Smooth muscle cell (in vitro differentiated cells): ENCODE measurements at regions not wholly inside any gene's neighbourhood (a gene's known extent, or its start where the extent isn't known, plus 50 kb on each side); places are given as distances from the start of the nearest gene placed in this dataset.

Experiments used
- DNase-seq: peaks from one replicate; lab custom pipeline; 2025; ENCODE audit not compliant: unreplicated experiment; lab: John Stamatoyannopoulos, UW
- H2AFZ ChIP-seq: fragments of 200-600 bp; sonication (generic); 2 replicates; pipeline ENCODE4 v1.6.0; 2016; ENCODE audit warnings: antibody characterized with exemption, low read depth, mild to moderate bottlenecking
- H3F3A ChIP-seq: fragments of 200-600 bp; sonication (generic); 2 replicates; pipeline ENCODE4 v1.6.0; 2017; ENCODE audit warnings: antibody characterized with exemption, low read depth
- H3K27ac ChIP-seq: fragments of 200-600 bp; sonication (generic); 2 replicates; pipeline ENCODE4 v1.5.1; 2016; ENCODE audit warnings: low read depth, mild to moderate bottlenecking
- H3K27me3 ChIP-seq: fragments of 200-600 bp; sonication (generic); 2 replicates; pipeline ENCODE4 v1.6.1; 2016; ENCODE audit warnings: low read depth, mild to moderate bottlenecking
- H3K36me3 ChIP-seq: fragments of 200-600 bp; sonication (generic); 2 replicates; pipeline ENCODE4 v1.5.1; 2016; ENCODE audit warnings: low read depth
- H3K4me1 ChIP-seq: fragments of 200-600 bp; sonication (generic); 2 replicates; pipeline ENCODE4 v1.5.1; 2016; ENCODE audit warnings: low read depth
- H3K4me2 ChIP-seq: fragments of 200-600 bp; sonication (generic); 2 replicates; pipeline ENCODE4 v1.6.0; 2016; ENCODE audit warnings: mild to moderate bottlenecking
- H3K4me3 ChIP-seq: fragments of 200-600 bp; sonication (generic); 2 replicates; pipeline ENCODE4 v1.5.1; 2016; ENCODE audit warnings: mild to moderate bottlenecking
- H3K79me2 ChIP-seq: fragments of 200-600 bp; sonication (generic); 2 replicates; pipeline ENCODE4 v1.6.0; 2016; ENCODE audit warnings: low read depth, mild to moderate bottlenecking
- H3K9ac ChIP-seq: fragments of 200-600 bp; sonication (generic); 2 replicates; pipeline ENCODE4 v1.6.0; 2016; ENCODE audit warnings: low read depth
- H3K9me3 ChIP-seq: fragments of 200-600 bp; sonication (generic); replicated peaks from 2 replicates; pipeline ENCODE4 v1.5.1; 2016; ENCODE audit warnings: low read depth
- H4K20me1 ChIP-seq: fragments of 200-600 bp; sonication (generic); 2 replicates; pipeline ENCODE4 v1.6.0; 2016; ENCODE audit warnings: low read depth
- CTCF ChIP-seq: fragments of 200-600 bp; sonication (generic); IDR thresholded peaks from 2 replicates; pipeline ENCODE4 v1.5.1; 2017; ENCODE audit warnings: borderline replicate concordance, mild to moderate bottlenecking, antibody characterized with exemption; ENCODE audit not compliant: insufficient read depth, poor library complexity, severe bottlenecking
- WGBS: methylation state at CpG from one replicate; pipeline ENCODE4 v1.1.7; 2016; ENCODE audit warnings: low lambda C conversion rate; 5-methylcytosine and 5-hydroxymethylcytosine counted together

GRCh38 chr1:29709704-29710280, 473.5 kb downstream of the PTPRU start:
- H3K4me1 ChIP-seq = peaks cover under 1% of the 10 kb centered on the region

DNA sequence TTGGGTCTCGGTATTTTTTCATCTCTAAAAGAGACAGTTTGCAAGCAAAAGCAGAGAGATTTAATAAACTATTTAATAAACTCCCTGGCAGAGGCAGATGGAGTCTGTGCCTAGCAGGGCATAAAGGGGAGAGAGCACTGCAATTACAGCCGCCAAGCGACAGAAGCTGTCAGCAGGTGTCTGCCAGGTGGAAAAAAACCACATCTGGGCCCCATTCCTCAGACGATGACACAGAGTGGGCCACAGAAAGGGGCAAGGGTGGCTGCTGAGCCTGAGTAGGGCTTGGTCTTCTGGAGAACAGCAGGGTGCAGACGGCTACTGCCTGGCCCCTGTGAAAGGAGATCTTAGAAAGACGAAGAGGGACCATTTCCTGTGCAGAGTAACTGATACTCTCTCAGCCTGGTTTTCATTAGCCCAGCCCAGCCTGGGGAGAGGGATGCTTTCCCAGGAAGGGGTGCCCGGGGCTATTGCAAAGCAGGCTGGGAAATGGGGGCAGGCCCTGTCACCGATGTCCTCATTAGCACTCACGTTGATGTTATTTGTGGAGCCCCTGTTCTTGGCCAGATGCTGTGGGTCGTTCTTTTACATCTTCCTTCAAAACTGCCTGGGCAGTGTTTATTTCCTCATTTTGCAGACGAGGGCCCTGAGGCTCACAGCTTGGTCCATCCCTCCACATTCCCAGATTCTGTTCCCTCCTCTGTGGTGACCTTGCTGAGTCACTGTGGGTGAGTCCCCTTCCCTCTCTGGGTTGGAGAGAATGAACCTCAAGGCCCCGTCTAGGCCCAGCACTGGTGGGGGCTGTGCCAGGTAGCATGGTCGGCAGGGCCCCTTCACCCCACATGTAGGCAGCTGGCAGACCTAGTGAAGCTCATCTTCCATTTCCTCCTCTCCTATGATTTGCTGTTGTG, 472.7 kb downstream of the PTPRU start:
- peak overlapping the region; percentile 76 for H3K27ac ChIP-seq
- no peaks in the 10 kb centered on the region for H3K79me2 ChIP-seq
- H4K20me1 ChIP-seq = no peaks in the 10 kb centered on the region
- H3K36me3 ChIP-seq = no peaks in the 10 kb centered on the region
- DNase-seq = no peak
- H3K4me1 ChIP-seq = peaks cover 8% of the 10 kb centered on the region
- peak overlapping the region; percentile 45 for H3K4me2 ChIP-seq
- peak overlapping the region; percentile 16 for H3K9ac ChIP-seq
- no peaks in the 10 kb centered on the region for H3F3A ChIP-seq
- H3K27me3 ChIP-seq = peaks cover 16% of the 10 kb centered on the region
- WGBS = 50% methylated on average over 13 of the region's 13 CpGs
- no peak for TF ChIP-seq CTCF
- H2AFZ ChIP-seq = peak overlapping the region; percentile 32
- no peak overlapping the region for H3K4me3 ChIP-seq
- no peaks in the 10 kb centered on the region for H3K9me3 ChIP-seq

More at GRCh38 chr1:29709704-29710280, 473.5 kb downstream of the PTPRU start:
- Histone ChIP-seq H3K9ac (peak overlapping the region; percentile 16), H3K27ac (peak overlapping the region; percentile 76), H3K27me3 (peaks cover 11% of the 10 kb centered on the region), H4K20me1 (no peaks in the 10 kb centered on the region), H3K4me3 (no peak overlapping the region), H3K36me3 (no peaks in the 10 kb centered on the region), H3K4me2 (peak overlapping the region; percentile 45), H3K9me3 (no peaks in the 10 kb centered on the region), H3F3A (no peaks in the 10 kb centered on the region), H2AFZ (peak overlapping the region; percentile 32), H3K79me2 (no peaks in the 10 kb centered on the region)
- no peak for DNase-seq
- 51% methylated on average over 9 of the region's 9 CpGs for WGBS
- TF ChIP-seq CTCF = no peak

GRCh38 chr1:29708381-29708780, 472.1 kb downstream of the PTPRU start:
- Histone ChIP-seq H3K4me1 (peaks cover 11% of the 10 kb centered on the region), H3F3A (no peaks in the 10 kb centered on the region), H3K27me3 (peaks cover 16% of the 10 kb centered on the region), H3K79me2 (no peaks in the 10 kb centered on the region), H3K4me2 (no peak overlapping the region), H3K27ac (no peak overlapping the region), H3K36me3 (no peaks in the 10 kb centered on the region), H3K4me3 (no peak overlapping the region), H3K9ac (no peak overlapping the region), H4K20me1 (no peaks in the 10 kb centered on the region), H2AFZ (no peak overlapping the region), H3K9me3 (no peaks in the 10 kb centered on the region)
- DNase-seq = no peak
- WGBS = 100% methylated on average over 1 of the region's 1 CpG
- no peak for TF ChIP-seq CTCF
